Epithelial cell of proximal tubule (primary cell): ENCODE measurements at regions not wholly inside any gene's neighbourhood (a gene's known extent, or its start where the extent isn't known, plus 50 kb on each side); places are given as distances from the start of the nearest gene placed in this dataset.

Experiments used
- DNase-seq: peaks from one replicate; pipeline ENCODE4 v3.0.0-alpha.2; 2011; ENCODE audit warnings: low read depth
- H3K4me3 ChIP-seq: 2 replicates; pipeline ENCODE4 v1.5.1; 2011; ENCODE audit warnings: low read depth, mild to moderate bottlenecking, low read length
- CTCF ChIP-seq: conservative IDR thresholded peaks from 2 replicates; pipeline ENCODE4 v1.5.1; 2012; ENCODE audit warnings: low read depth, mild to moderate bottlenecking, low read length

GRCh38 chr2:2887772-2888387 lies 489.7 kb downstream of the EIPR1 start:
- H3K4me3 ChIP-seq = no peak overlapping the region
- TF ChIP-seq CTCF = no peak
- DNase-seq = no peak

DNA sequence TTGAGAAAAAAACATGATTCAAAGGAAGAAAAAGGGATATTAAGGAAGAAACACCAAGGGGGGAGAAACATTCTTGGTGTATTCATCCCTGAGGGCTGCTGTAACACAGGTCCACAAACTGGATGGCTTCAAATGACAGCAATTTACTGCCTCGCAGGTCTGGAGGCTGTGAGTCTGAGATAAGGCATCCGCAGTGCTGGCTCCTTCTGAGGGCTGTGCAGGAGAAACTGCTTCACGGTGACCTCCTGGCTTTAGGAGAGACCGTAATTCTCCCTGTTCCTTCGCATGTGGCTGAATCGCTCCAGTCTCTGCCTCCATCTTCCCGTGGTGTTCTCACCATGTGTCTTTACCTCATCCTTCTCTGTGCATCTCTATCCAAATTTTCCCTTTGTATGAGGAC lies 490.7 kb downstream of the EIPR1 start:
- H3K4me3 ChIP-seq = no peak overlapping the region
- no peak for DNase-seq
- TF ChIP-seq CTCF = no peak

- H3K4me3 ChIP-seq = no peak overlapping the region
- no peak for TF ChIP-seq CTCF
- no peak for DNase-seq
Observed at GRCh38 chr2:2881499-2881898, 496.1 kb downstream of the EIPR1 start.

- no peak for DNase-seq
- no peak overlapping the region for H3K4me3 ChIP-seq
- TF ChIP-seq CTCF = no peak
Observed at GRCh38 chr2:2880938-2881337, 496.7 kb downstream of the EIPR1 start.

DNA sequence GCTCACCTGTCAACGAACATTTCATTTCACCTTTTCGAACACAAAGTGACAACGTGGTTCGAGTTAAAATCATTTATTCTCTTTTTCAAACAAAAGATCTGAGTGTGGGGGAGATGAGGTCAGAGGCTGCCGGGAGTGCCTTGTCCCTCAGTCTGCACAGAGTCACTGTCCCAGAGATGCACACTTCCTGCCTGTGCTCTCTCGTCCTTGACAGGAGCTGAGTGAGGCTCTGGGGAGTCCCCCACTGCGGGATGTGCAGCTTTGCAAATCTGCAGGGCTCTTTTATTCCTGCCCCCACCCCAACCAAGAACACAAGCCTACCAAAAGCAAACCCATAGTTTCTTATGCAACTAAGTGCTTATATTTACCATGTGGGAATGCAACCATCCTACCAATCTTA lies 497.8 kb downstream of the EIPR1 start:
- no peak for TF ChIP-seq CTCF

GRCh38 chr2:2879071-2879470 lies 498.5 kb downstream of the EIPR1 start:
- no peak for DNase-seq
- no peak overlapping the region for H3K4me3 ChIP-seq
- TF ChIP-seq CTCF = no peak

More for the DNA sequence above, 497.8 kb downstream of the EIPR1 start:
- no peak overlapping the region for H3K4me3 ChIP-seq
- DNase-seq = no peak

- DNase-seq = no peak
- TF ChIP-seq CTCF = no peak
- H3K4me3 ChIP-seq = no peak overlapping the region
Observed at GRCh38 chr2:2877427-2877826, 500.2 kb downstream of the EIPR1 start.
